ENCODE measurements at regions not wholly inside any gene's neighbourhood (a gene's known extent, or its start where the extent isn't known, plus 50 kb on each side); places are given as distances from the start of the nearest gene placed in this dataset.

DNA sequence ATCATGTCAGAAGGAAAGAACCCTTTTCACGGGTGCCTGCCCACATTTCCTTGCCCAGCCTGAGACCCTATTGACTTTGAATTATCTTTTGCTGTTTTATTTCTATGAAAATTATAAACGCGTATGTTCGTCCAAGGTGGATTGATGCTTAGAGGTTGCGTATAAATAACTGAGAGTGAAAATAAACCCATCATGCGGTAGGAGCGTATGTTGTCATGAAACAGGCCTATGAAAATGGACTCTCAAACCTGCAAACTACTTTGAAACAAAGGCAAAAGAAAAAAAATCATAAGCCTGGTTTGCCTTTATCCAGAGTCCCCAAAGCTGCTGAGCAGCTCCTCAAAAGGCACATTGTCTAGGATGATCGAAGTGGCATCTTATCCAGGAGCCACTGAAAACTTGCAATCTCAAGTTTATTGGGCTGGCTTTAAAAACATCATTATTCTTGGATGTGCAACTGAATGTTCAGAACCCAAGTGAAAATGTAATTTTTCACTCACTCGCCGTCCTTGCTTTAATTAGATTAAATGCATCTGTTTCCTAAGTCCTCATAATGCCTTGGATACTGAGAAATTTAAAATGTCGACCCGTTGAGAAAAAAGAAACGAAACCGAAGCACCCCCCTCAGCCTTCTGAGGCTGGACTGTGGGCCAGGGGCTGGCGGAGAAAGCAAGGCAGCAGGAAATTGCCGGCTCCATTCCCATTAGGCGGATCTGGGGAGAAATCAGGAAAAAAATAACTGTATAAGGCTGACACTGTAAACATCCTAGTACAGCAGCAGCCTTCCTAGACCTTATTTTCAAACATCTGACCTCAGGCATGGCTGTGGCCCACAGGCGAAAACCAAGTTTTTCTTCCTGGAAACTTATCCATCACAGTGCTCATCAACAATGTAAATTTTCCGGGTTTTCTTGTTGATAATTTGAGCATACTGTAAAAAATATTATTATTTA is 82.9 kb upstream of the PPARA start:
- DNase-seq = no peak

DNA sequence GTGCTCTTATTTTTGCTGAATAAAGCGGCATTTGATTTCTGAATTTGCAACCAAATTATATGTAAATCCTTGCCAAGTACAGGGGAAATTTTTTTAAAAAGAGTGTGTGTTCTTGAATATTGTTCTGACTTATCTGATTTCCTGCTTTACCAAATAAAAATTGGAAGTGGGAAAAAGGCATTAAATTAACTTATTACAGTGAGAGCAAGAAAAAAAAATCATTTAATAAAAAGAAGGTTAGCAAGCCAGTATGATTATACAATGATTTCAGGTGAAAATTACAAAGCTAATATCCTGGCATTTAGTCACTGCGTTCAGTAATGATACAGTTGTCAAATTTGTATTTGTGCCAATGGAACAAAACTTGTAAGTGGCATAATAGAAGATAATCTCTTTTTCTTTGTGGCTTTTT is 82.1 kb upstream of the PPARA start:
- no peak for DNase-seq

DNA sequence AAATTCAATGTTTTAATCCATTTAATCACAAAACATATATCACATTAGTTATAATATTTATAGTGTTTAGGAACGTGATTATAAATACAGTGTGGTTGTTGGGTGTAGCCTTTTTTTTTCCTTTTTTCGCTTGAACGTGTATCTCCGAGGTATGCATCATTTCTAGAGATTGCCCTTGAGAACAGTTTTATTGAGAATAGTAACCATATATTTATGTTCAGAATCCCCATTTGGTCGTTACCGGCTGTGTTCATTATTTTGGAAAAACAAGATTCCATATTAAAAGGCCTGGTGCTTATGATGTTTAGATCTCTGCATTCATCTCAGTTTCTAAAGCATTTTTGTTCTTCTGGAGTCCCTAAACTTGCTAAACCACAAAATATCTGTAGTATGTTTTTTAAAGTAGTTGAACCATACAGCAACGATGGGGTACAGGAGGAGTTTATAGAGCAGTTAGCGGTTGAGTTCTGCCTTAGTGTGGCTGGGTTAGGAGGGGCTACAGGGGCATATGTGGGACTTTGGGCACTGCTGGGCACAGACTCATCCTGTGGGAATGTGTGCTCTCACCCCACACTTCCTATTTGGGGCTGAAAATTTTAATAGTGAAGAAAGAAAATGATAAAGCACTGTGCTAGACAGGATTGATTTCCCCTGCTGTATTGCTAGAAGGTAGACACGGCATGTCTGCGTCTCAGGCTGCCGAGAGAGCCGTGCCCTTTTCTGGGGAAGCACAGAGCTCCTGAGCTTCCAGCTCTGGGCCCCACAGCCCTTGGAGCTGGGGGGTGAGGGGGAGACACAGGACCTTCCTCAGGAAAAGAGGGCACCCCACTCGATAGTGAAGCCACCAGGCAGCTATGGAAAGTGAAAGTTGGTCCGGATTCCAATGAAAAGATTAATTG is 81.5 kb upstream of the PPARA start:
- DNase-seq = no peak

GRCh38 chr22:46069521-46070214 is 80.7 kb upstream of the PPARA start:
- no peak for DNase-seq

DNA sequence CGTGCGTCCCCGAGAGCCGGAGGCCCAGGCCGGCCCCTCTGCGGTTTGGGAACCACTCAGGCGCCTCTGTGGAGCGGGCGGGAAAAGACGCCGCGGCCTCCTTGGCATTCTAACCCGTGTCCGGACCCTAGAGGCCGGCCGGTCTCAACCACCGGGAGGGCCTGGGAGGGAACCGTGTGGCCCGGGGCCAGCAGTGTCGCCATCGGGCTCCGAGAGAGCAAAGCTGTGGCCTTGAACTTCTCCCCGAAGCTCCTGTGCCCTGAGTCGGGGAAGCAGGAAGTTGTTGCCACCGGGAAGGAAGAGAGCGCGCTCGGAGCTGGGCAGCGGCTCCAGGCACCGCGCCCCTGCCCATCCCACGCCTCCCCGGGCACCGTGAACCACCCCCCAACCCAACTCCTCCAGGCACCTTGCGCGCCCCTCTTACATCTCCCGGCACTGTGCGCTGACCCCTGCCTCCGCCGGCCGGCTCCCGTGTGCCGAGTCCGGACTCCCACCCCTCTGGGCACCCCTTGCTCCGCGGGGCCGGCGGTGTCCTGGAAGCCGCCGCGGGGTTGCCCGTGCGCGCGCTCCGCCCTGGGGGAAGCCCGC is 80.0 kb upstream of the PPARA start:
- DNase-seq = no peak

DNA sequence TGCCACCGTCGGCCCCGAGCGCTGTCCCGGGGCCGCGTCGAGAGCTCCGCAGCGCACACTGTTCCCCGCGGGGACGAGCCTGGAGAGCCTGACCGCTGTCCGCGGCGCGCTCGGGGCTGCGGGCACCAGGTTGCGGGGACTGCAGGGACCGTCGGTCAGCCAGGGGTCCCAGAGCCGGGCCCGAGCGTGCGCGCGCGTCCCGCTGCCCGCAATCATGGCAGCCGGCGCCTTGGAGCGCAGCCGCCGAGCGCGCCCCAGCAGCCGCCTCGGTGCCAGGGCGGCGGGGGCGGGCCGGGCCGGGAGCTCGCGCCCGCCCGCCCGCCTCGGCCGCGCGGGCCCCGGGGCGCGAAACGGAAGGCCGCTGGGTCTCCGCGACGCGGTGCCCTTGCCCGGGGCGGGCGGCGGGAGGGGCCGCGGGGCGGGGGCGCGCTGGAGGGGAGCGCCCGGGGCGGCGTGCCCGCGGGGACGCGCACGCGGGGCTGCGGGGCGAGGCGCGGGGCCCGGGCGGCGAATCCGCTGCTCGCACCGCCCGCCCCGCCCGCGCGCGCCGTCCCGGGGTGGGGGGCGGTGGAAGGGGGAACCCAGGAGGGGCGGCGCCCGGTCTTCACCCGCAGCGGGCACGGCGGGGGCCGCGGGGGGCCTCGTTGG is 79.4 kb upstream of the PPARA start:
- no peak for DNase-seq

DNA sequence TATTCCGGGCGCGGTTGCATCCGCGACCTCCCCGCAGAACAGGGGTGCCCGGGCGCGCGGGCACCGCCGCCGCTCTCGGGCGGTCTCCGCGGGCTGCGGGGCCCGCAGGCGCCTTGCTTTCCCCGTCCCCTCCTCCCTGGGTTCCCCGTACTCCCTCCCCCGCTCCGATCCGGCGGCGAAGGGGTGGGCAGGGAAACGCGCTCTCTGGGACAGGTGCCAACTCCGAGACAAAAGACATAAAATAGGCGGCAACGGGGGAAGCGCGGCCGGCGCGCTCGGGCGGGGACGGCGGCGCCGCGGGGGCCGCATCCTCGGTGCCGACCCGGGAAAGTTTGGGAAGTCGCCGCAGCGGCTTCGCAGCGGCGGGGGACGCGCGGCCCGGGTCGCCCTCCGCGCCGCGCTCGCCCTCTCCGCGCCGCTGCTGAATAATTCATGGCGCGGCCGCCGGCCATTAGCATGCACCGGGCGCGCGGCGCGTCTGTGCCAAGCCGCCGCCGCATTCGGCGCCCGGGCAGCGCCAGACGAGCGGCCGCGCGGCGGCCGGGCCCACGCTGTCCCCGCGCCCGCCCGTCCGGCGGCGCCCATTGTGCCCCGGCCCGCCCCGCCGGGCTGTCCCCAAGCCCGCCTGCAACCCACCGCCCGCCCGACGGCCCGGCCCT is 78.7 kb upstream of the PPARA start:
- no peak for DNase-seq

DNA sequence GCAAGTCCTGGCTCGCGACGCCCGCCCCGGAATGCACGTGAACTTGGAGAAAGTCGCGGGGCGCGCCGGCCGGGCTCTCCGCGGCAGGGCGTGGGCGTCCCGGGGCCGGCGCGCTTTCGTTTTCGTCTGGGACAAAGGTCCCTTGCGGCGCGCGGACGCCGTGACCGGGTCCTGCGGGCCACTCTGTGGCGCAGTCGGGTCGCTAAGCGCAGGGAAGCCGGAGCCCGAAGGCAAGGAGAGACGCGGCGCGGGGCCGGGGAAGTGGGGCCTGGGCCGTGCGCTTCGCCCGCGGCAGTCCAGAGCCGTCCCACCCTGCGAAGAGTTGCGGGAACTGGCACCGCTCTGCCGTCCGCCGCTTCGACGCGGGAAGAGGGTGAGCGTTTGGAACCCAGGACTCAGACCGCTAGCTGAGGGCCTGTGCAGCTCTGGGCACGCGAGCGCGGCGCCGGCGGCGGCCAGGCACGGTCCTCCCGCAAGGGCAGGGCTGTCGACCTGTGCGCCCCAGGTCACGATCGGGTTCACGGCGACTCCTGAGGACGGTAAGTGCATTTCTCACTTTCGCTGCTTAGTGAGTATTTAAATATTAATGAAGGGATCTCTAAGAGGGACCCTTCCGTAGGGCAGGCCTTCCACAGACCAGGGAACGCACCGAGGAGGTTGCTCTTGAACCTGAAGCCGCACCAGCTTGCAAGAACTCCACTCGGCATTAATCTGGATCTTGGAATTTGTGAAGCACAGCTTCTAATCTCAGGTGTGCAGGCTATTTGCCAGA is 78.0 kb upstream of the PPARA start:
- DNase-seq = no peak

- no peak for DNase-seq
Measured at GRCh38 chr22:46072981-46073682, 77.2 kb upstream of the PPARA start.

DNA sequence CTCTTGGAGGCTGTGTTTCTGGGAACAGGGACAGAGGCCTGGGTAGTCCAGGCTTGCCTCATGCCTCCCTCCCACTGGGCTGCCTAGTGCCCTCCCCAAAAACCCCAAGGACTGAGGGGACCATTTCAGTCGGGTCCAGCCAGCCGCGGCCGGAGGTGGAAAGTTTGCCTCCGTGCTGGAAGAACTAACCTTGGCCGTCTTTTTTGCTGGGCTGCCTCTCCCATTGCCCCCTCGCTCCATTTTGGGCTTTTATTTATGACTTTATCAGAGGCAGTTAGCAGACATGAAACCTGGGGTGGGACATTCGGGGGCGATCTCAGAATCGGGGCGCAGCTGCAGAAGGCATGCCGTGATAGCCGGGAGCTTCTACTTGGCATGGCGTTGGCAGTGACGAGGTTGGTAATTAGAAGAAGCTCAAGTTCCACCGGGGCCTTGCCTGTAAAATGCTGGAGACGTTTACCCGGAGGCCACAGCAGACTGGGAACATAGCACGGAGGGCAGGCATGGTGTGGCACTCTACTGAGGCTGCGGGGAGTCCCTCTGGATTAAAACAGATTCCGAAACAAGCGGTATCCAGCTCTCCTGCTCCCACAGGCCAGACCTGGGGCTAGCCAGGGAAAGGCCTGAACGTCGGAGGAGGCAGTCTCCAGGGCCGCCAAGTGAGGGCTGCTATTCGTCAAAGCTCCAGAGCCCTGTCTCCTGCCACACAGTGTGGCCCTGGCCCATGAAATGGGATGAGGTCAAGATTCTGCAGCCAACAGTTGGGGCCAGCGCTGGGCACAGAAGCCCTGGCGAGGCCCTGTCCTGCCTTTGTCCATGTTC is 76.4 kb upstream of the PPARA start:
- no peak for DNase-seq

GRCh38 chr22:46074771-46075551 is 75.4 kb upstream of the PPARA start:
- DNase-seq = no peak

DNA sequence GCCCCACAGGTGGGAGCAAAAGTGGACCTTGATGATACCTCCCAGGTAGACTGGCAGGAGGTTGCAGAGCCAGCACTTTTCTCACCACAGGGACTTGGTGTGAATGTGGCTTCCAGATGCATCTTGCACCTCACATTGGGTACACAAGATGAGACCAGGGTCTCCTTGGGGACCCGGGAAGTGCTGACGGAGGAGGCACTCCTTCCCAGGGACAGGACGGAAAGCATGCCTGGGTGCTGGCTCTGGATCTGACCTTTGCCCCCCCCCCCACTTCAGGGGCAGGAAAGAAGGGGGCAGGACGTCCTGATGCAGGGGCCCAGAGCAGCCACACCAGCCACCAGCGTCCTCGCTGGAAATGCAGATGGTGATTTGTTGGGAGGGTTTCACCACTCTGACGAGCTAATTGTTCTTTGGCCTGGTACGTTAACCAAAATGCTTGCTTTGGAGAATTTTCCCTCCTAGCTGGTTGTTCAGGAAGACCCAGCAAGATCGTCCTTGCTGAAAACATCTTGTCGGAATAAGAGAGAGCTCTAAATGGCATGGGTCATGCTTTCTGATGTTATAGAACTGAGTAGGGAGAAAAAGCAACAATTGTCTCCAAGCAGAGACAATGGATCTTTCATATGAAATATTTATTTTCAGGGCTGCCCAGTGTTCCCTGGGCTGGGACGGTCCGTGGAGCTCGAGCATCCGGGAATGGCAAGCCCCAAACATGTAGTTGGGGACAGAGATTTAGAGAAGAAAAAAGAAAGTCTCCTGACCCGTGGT is 74.4 kb upstream of the PPARA start:
- DNase-seq = no peak

GRCh38 chr22:46076651-46077339 is 73.5 kb upstream of the PPARA start:
- no peak for DNase-seq

GRCh38 chr22:46077669-46078099 is 72.6 kb upstream of the PPARA start:
- no peak for DNase-seq

- DNase-seq = no peak
Measured at GRCh38 chr22:46078241-46079092, 71.9 kb upstream of the PPARA start.
